ENCODE measurements at regions not wholly inside any gene's neighbourhood (a gene's known extent, or its start where the extent isn't known, plus 50 kb on each side); places are given as distances from the start of the nearest gene placed in this dataset.

GRCh38 chr4:66095065-66095464 is 424.8 kb upstream of the EPHA5 start:
- TF ChIP-seq BHLHE40 (IDR thresholded peaks at IDR 0.05; ENCODE audit: borderline replicate concordance) = no peak
- TF ChIP-seq SP1 (IDR thresholded peaks at IDR 0.05) = no peak
- TF ChIP-seq FOXK2 (IDR thresholded peaks at IDR 0.05) = no peak
- no peak for TF ChIP-seq TARDBP (IDR thresholded peaks at IDR 0.05)
- TF ChIP-seq FOXM1 (IDR thresholded peaks at IDR 0.05; ENCODE audit: borderline replicate concordance) = no peak
- no peak for TF ChIP-seq ZNF384 (IDR thresholded peaks at IDR 0.05)
- TF ChIP-seq ARNT (IDR thresholded peaks at IDR 0.05) = no peak
- TF ChIP-seq PKNOX1 (IDR thresholded peaks at IDR 0.05) = no peak
- TF ChIP-seq CTBP1 (IDR thresholded peaks at IDR 0.05; ENCODE audit: borderline replicate concordance) = no peak
- no peak for TF ChIP-seq SUZ12 (IDR thresholded peaks at IDR 0.05)
- no peak for TF ChIP-seq LEF1 (IDR thresholded peaks at IDR 0.05; ENCODE audit: borderline replicate concordance)
